Thyroid gland (tissue), 4 donors: ENCODE measurements at regions not wholly inside any gene's neighbourhood (a gene's known extent, or its start where the extent isn't known, plus 50 kb on each side); places are given as distances from the start of the nearest gene placed in this dataset.

Experiments used
- CTCF ChIP-seq, 6 experiments: fragments of 200-600 bp in 3 of 6; fragments of 450-650 bp in 3 of 6; sonication (generic) in 3 of 6; IDR thresholded peaks; one replicate each; pipeline ENCODE4 v1.5.1; 2016 to 2019; ENCODE audit warnings: antibody characterized with exemption in 6 of 6, mild to moderate bottlenecking in 2 of 6, inconsistent platforms in 1 of 6, moderate library complexity in 1 of 6
- POLR2A ChIP-seq, 2 donors: fragments of 450-650 bp; IDR thresholded peaks; one replicate each; pipeline ENCODE4 v1.6.1; 2017; ENCODE audit warnings: antibody characterized with exemption in 2 of 2, mild to moderate bottlenecking in 2 of 2, moderate library complexity in 1 of 2

- TF ChIP-seq POLR2A (IDR thresholded peaks at IDR 0.05) (no peak), CTCF (IDR thresholded peaks at IDR 0.05) (no peak)
These were observed 224.8 kb upstream of the KCNK2 start for GRCh38 chr1:214857716-214858115.
